HUES48 (cell line): ENCODE measurements at regions not wholly inside any gene's neighbourhood (a gene's known extent, or its start where the extent isn't known, plus 50 kb on each side); places are given as distances from the start of the nearest gene placed in this dataset.

ENCODE experiments used
- H3K27ac ChIP-seq: one replicate; pipeline ENCODE4 v1.7.0; 2013; ENCODE audit warnings: low read depth, low read length, inconsistent platforms
- H3K27me3 ChIP-seq: 2 replicates; pipeline ENCODE4 v1.6.1; 2013; ENCODE audit warnings: mild to moderate bottlenecking, low read length; ENCODE audit not compliant: control insufficient read depth, insufficient read depth
- H3K36me3 ChIP-seq: 2 replicates; pipeline ENCODE4 v1.6.1; 2013; ENCODE audit warnings: low read length; ENCODE audit not compliant: control insufficient read depth, insufficient read depth
- H3K4me1 ChIP-seq: 2 replicates; pipeline ENCODE4 v1.6.1; 2013; ENCODE audit warnings: mild to moderate bottlenecking, low read length; ENCODE audit not compliant: control insufficient read depth, insufficient read depth
- H3K4me3 ChIP-seq: 2 replicates; pipeline ENCODE4 v1.5.1; 2013; ENCODE audit warnings: mild to moderate bottlenecking, low read depth, low read length
- H3K9ac ChIP-seq: 2 replicates; pipeline ENCODE4 v1.6.1; 2013; ENCODE audit warnings: mild to moderate bottlenecking, low read depth, low read length, moderate library complexity
- H3K9me3 ChIP-seq: 2 replicates; pipeline ENCODE4 v1.6.1; 2013; ENCODE audit warnings: low read length; ENCODE audit not compliant: control insufficient read depth, insufficient read depth

DNA sequence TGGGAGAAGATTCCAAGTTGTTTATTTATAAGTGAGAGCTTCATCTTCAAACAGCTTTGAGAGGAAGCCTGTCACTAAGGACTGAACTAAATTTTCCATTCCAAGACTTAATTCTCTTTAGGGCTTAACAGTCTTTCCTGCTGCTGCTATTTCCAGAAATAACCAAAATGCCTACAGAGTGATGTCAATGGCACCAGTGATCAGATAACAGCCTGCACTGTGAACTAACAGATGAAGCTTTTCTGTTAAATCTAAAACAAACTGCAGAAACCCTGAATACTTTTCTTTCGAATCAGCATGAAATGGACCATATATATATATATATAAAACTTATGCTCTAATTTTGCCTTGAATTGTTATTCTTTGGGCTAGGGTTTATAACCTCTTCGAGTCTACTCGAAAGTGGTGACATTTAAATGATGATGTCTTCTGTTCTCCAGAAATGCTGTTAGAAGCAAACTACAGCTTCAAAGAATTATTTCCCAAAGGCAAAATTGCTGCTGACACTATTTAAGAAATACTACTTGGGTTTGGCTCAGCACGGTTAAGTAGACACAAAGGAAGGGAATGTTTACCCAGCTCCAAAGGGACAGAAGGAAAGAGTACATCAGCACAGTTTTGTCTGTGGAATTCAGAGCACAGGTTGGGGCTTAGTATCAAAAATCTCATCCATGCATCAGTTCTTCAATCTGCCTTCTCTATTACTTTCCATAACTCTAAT, 238.5 kb upstream of the LRRN1 start:
- no peak overlapping the region for H3K27ac ChIP-seq
- no peaks in the 10 kb centered on the region for H3K27me3 ChIP-seq
- H3K36me3 ChIP-seq, result no peaks in the 10 kb centered on the region
- no peaks in the 10 kb centered on the region for H3K4me1 ChIP-seq
- H3K9ac ChIP-seq, result no peak overlapping the region
- no peaks in the 10 kb centered on the region for H3K9me3 ChIP-seq
- H3K4me3 ChIP-seq, result no peak overlapping the region

DNA sequence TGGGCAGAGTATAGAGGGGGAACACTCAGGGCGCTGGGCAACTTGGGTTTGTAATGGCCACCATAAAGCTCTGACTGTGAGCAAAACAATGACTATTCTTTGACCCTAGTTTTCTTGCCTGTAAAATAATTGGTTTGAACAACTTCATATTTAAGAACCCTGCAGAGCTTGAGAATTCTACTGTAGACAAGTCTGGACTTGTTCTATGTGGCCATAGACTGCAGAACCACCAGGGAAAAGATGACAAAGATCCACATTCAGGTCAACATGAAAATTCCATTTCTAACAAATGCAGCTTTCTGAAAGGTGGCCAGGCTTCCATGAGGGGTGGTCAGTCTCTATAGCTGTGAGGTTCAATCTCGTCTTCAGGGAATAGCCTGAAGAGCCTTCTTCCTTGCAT, 239.4 kb upstream of the LRRN1 start:
- no peaks in the 10 kb centered on the region for H3K27me3 ChIP-seq
- no peak overlapping the region for H3K9ac ChIP-seq
- H3K36me3 ChIP-seq, result no peaks in the 10 kb centered on the region
- H3K27ac ChIP-seq, result no peak overlapping the region
- no peak overlapping the region for H3K4me3 ChIP-seq
- no peaks in the 10 kb centered on the region for H3K4me1 ChIP-seq
- no peaks in the 10 kb centered on the region for H3K9me3 ChIP-seq

DNA sequence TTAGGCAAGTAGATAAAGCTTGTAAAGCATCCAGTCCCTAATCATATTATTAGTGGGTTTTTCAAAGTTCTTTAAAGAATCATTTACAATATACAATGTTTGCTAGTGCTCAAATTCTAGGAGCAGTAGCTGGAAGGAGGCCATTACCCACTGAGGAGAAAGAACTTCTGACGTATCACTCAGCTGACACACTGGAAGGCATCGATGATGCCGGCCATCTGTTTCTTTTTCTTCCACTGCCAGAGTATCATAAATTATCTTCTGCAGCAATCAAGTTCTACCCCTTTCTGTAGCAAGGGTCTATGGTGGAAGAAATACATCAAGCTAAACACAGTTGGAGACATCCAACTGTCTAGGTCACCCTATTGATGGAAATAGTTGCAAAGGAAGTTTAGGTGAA, 243.2 kb upstream of the LRRN1 start:
- Histone ChIP-seq H3K27ac (no peak overlapping the region), H3K9ac (no peak overlapping the region), H3K4me1 (no peaks in the 10 kb centered on the region), H3K4me3 (no peak overlapping the region), H3K36me3 (no peaks in the 10 kb centered on the region), H3K27me3 (no peaks in the 10 kb centered on the region), H3K9me3 (no peaks in the 10 kb centered on the region)

DNA sequence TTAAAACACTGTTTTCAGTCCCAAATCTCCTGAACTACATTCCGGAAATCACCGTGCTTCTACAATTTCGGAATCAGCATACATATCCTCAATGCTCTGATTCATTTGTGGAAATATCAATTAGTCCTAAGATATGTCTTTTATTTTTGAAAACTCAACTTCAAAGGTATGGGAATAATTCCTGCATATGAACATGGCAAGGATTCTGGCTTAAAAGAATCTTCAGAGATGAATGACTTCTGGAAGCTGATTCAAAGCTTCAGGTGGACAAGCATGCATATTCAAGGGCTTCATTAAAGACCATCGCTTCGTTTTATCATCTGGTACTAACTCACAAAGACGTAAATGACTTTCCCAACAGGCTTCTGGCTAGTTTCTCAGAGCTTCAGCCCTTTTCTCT, 246.0 kb upstream of the LRRN1 start:
- Histone ChIP-seq H3K9me3 (no peaks in the 10 kb centered on the region), H3K9ac (no peak overlapping the region), H3K4me3 (no peak overlapping the region), H3K4me1 (no peaks in the 10 kb centered on the region), H3K36me3 (no peaks in the 10 kb centered on the region), H3K27ac (no peak overlapping the region), H3K27me3 (no peaks in the 10 kb centered on the region)

DNA sequence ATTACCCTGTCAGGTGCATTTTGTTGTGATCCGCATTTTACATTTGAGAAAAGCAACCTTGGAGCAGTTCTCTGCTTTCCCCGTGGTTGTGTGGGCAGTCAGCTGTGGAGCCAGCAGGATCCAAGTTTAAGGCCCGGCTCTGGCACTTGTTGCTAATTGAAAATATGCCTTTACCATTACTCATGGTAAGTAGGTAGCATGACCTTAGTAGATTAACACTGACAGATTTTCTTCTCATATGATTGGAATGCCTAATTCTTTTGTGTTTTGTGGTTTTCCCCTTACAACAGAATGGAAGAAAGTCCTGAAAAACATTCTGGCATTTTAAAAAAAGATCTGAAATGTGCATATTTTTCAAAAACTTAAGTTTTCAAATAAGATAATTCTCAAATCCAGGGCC, 246.5 kb upstream of the LRRN1 start:
- no peak overlapping the region for H3K27ac ChIP-seq

DNA sequence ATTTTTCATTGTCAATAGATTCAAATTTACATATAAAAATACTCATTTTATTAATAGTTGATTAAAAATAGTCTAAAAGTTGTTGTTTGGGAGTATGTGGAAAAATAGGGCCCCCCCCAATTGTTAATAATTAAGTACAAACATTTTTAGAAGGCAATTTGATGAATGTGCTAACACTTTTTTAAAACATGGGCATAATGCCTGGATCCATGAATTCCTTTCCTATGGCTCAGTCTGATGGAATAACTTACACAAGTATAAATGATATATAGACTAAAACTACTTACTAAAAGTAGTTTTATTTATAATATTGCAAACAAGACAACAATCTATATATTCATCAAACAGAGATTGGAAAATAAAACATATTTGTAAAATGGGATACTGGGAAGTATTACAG, 247.2 kb upstream of the LRRN1 start:
- H3K27ac ChIP-seq, result no peak overlapping the region

More for the DNA sequence above, 246.5 kb upstream of the LRRN1 start:
- Histone ChIP-seq H3K9me3 (no peaks in the 10 kb centered on the region), H3K27me3 (no peaks in the 10 kb centered on the region), H3K4me1 (no peaks in the 10 kb centered on the region), H3K36me3 (no peaks in the 10 kb centered on the region), H3K9ac (no peak overlapping the region), H3K4me3 (no peak overlapping the region)

DNA sequence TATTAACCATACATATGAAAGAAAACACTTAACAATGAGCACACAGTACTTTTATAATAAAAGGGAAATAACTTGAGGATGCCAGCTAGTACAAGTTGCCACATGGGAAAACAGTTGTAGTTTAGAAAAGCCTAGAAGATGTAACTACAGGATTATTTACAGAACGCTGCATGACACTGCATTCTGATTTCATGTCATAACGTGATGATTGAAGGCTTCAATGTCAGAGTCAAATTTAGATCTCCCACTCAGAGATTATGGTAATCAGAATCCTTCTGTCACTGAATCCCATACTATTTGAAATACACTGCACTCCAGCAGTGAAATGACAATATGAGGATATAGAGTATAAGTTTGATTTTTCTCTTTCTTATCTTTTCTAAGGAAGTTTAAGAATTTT, 253.9 kb upstream of the LRRN1 start:
- Histone ChIP-seq H3K9me3 (no peaks in the 10 kb centered on the region), H3K4me1 (no peaks in the 10 kb centered on the region), H3K36me3 (no peaks in the 10 kb centered on the region), H3K4me3 (no peak overlapping the region), H3K27me3 (no peaks in the 10 kb centered on the region), H3K9ac (no peak overlapping the region), H3K27ac (no peak overlapping the region)

More for the DNA sequence above, 247.2 kb upstream of the LRRN1 start:
- no peaks in the 10 kb centered on the region for H3K27me3 ChIP-seq
- H3K9me3 ChIP-seq, result no peaks in the 10 kb centered on the region
- H3K4me1 ChIP-seq, result no peaks in the 10 kb centered on the region
- no peaks in the 10 kb centered on the region for H3K36me3 ChIP-seq
- no peak overlapping the region for H3K9ac ChIP-seq
- H3K4me3 ChIP-seq, result no peak overlapping the region

DNA sequence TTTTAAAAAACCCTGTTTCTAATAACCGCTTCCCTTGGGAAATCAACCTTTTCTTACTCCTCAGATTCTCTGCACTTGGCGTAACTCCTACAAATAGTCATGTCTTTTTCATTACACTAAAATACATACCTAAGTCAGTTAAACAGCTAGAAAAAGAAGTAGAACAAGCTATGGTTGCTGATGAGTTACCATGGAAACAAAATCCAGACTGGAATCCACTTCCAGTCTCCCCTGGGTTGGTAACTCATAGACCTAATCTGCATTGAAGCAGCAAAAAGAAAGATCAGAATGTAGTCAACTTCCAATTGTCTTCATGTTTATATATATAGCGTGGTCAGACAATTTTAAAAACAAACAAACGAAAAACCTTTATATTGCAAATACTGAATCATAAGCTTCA, 260.8 kb upstream of the LRRN1 start:
- no peaks in the 10 kb centered on the region for H3K27me3 ChIP-seq
- H3K36me3 ChIP-seq, result no peaks in the 10 kb centered on the region
- H3K4me1 ChIP-seq, result no peaks in the 10 kb centered on the region
- no peak overlapping the region for H3K27ac ChIP-seq
- H3K9ac ChIP-seq, result no peak overlapping the region
- no peaks in the 10 kb centered on the region for H3K9me3 ChIP-seq
- H3K4me3 ChIP-seq, result no peak overlapping the region

DNA sequence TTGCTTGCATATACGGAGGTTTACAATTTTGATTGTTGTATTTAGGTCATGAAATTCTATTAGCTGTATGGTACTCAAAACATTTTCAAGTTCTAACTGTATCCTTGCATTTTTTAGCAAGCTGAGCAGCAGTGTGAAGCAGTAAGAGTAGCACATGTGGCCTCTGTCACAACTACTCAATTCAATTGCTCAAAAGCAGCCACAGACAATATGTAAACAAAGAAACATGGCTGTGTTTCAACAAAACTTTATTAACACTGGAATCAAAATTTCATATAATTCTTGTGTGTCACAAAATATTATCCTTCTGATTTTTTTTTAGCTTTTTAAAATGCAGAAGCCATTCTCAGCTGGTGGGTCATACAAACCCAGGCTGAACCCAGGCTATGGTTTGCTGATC, 266.7 kb upstream of the LRRN1 start:
- H3K9me3 ChIP-seq, result no peaks in the 10 kb centered on the region
- H3K4me1 ChIP-seq, result no peaks in the 10 kb centered on the region
- H3K27ac ChIP-seq, result no peak overlapping the region
- H3K27me3 ChIP-seq, result no peaks in the 10 kb centered on the region
- no peak overlapping the region for H3K4me3 ChIP-seq
- H3K9ac ChIP-seq, result no peak overlapping the region
- no peaks in the 10 kb centered on the region for H3K36me3 ChIP-seq

DNA sequence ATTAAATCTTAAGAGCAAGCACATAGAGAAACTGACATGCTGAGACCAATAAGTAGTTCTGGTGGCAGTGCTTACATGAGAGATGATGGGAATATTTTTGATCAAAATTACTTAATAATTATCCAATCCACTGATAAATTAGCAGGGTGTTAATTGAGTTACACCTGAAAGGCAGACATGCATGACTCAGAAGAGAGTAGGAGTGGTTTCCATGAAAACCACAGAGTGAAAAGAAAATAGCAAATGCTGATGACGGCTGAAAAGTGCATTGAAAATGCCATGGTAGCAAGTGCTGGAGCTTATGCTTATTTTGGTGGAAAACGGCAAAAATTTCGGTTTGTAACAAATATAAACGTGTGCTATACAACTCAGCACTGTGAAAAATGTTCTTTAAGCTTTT, 267.8 kb upstream of the LRRN1 start:
- Histone ChIP-seq H3K9ac (no peak overlapping the region), H3K36me3 (no peaks in the 10 kb centered on the region), H3K27ac (no peak overlapping the region), H3K4me3 (no peak overlapping the region), H3K9me3 (no peaks in the 10 kb centered on the region), H3K27me3 (no peaks in the 10 kb centered on the region), H3K4me1 (no peaks in the 10 kb centered on the region)

DNA sequence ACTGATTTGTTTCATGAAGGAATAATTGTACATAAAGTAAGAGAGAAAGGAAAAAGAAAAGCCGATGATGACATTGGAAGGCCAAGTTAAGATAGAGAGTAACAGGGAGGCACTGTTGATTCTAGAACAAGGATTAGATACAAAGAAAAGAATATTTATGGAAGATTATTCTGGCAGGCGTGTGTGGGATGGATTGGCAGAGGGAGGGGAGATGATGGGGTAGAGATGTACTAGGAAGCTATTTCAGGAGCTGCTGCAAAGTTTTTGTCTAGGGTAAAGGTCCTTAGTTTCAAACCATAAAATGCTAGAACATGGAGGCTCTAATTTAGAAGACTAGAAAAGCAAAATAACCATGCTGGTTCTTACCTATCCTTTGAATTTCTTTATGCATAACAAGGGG, 280.0 kb upstream of the LRRN1 start:
- H3K4me3 ChIP-seq, result no peak overlapping the region
- no peaks in the 10 kb centered on the region for H3K27me3 ChIP-seq
- H3K4me1 ChIP-seq, result no peaks in the 10 kb centered on the region; the same call in 1 of the 2 replicates
- H3K27ac ChIP-seq, result no peak overlapping the region
- H3K9ac ChIP-seq, result no peak overlapping the region
- H3K9me3 ChIP-seq, result no peaks in the 10 kb centered on the region
- no peaks in the 10 kb centered on the region for H3K36me3 ChIP-seq
